CD14-positive monocyte (primary cell): ENCODE measurements at regions not wholly inside any gene's neighbourhood (a gene's known extent, or its start where the extent isn't known, plus 50 kb on each side); places are given as distances from the start of the nearest gene placed in this dataset.
A peak's percentile ranks its signal among the peaks of the same experiment; 100 is the strongest.

Source experiments
- DNase-seq, 3 donors: peaks; one replicate each; pipeline ENCODE4 v3.0.0-alpha.2; 2011 to 2022
- H2AFZ ChIP-seq: 2 replicates; pipeline ENCODE4 v1.6.0; 2012; ENCODE audit warnings: mild to moderate bottlenecking, low read depth, low read length, inconsistent platforms; ENCODE audit not compliant: insufficient read depth, poor library complexity, severe bottlenecking
- H3K27ac ChIP-seq, 2 donors: 1 replicate in 1 of 2; 2 replicates in 1 of 2; pipeline ENCODE4 v1.5.1; 2012 to 2013; ENCODE audit warnings: low read length in 2 of 2, control low read depth in 1 of 2, inconsistent platforms in 1 of 2, low read depth in 1 of 2, mild to moderate bottlenecking in 1 of 2
- H3K27me3 ChIP-seq, 2 donors: one replicate each; pipeline versions ENCODE4 v1.6.0 to v1.6.1; 2011 to 2013; ENCODE audit warnings: low read length in 2 of 2; ENCODE audit not compliant: control insufficient read depth in 2 of 2, insufficient read depth in 2 of 2
- H3K36me3 ChIP-seq, 2 donors: replicated peaks in 1 of 2; 1 replicate in 1 of 2; 2 replicates in 1 of 2; pipeline versions ENCODE4 v1.5.1 to v1.6.1; 2012 to 2013; ENCODE audit warnings: low read length in 2 of 2, control low read depth in 1 of 2, inconsistent platforms in 1 of 2, mild to moderate bottlenecking in 1 of 2; ENCODE audit not compliant: insufficient read depth in 2 of 2, control insufficient read depth in 1 of 2
- H3K4me1 ChIP-seq, 2 donors: 1 replicate in 1 of 2; 2 replicates in 1 of 2; pipeline versions ENCODE4 v1.5.1 to v1.6.1; 2012 to 2013; ENCODE audit warnings: low read length in 2 of 2, control low read depth in 1 of 2, inconsistent platforms in 1 of 2, mild to moderate bottlenecking in 1 of 2, moderate library complexity in 1 of 2; ENCODE audit not compliant: insufficient read depth in 2 of 2, control insufficient read depth in 1 of 2
- H3K4me2 ChIP-seq: replicated peaks from 2 replicates; pipeline ENCODE3; 2012; ENCODE audit warnings: low read length, moderate library complexity, mild to moderate bottlenecking; ENCODE audit not compliant: poor library complexity, severe bottlenecking; ENCODE audit errors: extremely low read depth
- H3K4me3 ChIP-seq, 3 experiments: fragments of 200-600 bp in 1 of 3; sonication (generic) in 1 of 3; replicated peaks in 1 of 3; 1 replicate in 2 of 3; 2 replicates in 1 of 3; pipeline ENCODE4 v1.5.1; 2011 to 2013; ENCODE audit warnings: low read length in 3 of 3, mild to moderate bottlenecking in 3 of 3, control low read depth in 2 of 3, low read depth in 2 of 3, inconsistent platforms in 1 of 3, moderate library complexity in 1 of 3
- H3K79me2 ChIP-seq: 2 replicates; pipeline ENCODE4 v1.6.0; 2012; ENCODE audit warnings: mild to moderate bottlenecking, control low read depth, inconsistent platforms, low read length, moderate library complexity; ENCODE audit not compliant: insufficient read depth
- H3K9ac ChIP-seq: 2 replicates; pipeline ENCODE4 v1.6.0; 2017; ENCODE audit warnings: low read length, mild to moderate bottlenecking; ENCODE audit not compliant: insufficient read depth, poor library complexity, severe bottlenecking
- H3K9me3 ChIP-seq, 2 donors: replicated peaks in 1 of 2; 1 replicate in 1 of 2; 2 replicates in 1 of 2; pipeline versions ENCODE4 v1.5.1 to v1.6.1; 2012 to 2013; ENCODE audit warnings: low read length in 2 of 2, control low read depth in 1 of 2; ENCODE audit not compliant: control insufficient read depth in 1 of 2, insufficient read depth in 1 of 2
- H4K20me1 ChIP-seq: 2 replicates; pipeline ENCODE4 v1.6.0; 2012; ENCODE audit warnings: mild to moderate bottlenecking, low read length, control low read depth, moderate library complexity; ENCODE audit not compliant: insufficient read depth
- H3K27ac Mint-ChIP-seq, 7 donors: one replicate each; pipeline ENCODE4 v1.8.0; 2020; ENCODE audit warnings: mild to moderate bottlenecking in 7 of 7, mixed read lengths in 7 of 7, moderate library complexity in 6 of 7, inconsistent platforms in 2 of 7
- H3K27me3 Mint-ChIP-seq, 3 donors: one replicate each; pipeline ENCODE4 v1.8.0; 2021 to 2022; ENCODE audit warnings: low read depth in 3 of 3, mild to moderate bottlenecking in 3 of 3, mixed read lengths in 3 of 3, moderate library complexity in 3 of 3, inconsistent platforms in 1 of 3
- H3K36me3 Mint-ChIP-seq, 2 donors: one replicate each; pipeline ENCODE4 v1.8.0; 2020; ENCODE audit warnings: mixed read lengths in 2 of 2, inconsistent platforms in 1 of 2, mild to moderate bottlenecking in 1 of 2
- H3K4me1 Mint-ChIP-seq: one replicate; pipeline ENCODE4 v1.8.0; 2020; ENCODE audit warnings: mild to moderate bottlenecking, mixed read lengths
- H3K4me3 Mint-ChIP-seq, 2 donors: one replicate each; pipeline ENCODE4 v1.8.0; 2020; ENCODE audit warnings: mild to moderate bottlenecking in 2 of 2, mixed read lengths in 2 of 2, moderate library complexity in 1 of 2
- H3K9me3 Mint-ChIP-seq, 7 donors: one replicate each; pipeline ENCODE4 v1.8.0; 2020 to 2022; ENCODE audit warnings: mixed read lengths in 7 of 7, mild to moderate bottlenecking in 6 of 7, moderate library complexity in 6 of 7, inconsistent platforms in 2 of 7
- CTCF ChIP-seq: fragments of 200-600 bp; IDR thresholded peaks from one replicate; pipeline ENCODE4 v1.8.0; 2022; ENCODE audit warnings: antibody characterized with exemption, mild to moderate bottlenecking
- WGBS: methylation state at CpG from one replicate; pipeline ENCODE4 v1.1.5; 2013; ENCODE audit warnings: missing lambda C conversion rate; ENCODE audit not compliant: insufficient coverage; 5-methylcytosine and 5-hydroxymethylcytosine counted together
- intact Hi-C, 2 donors: fragments of 100-400 bp; cut with micrococcal nuclease; formaldehyde crosslinking; loops; one replicate each; pipeline versions ENCODE4 v1.15.0 to v1.15.1; 2023

- no peak for DNase-seq
- H3K9me3 ChIP-seq = no peaks in the 10 kb centered on the region
- no peak overlapping the region for H3K4me2 ChIP-seq
- H3K27me3 Mint-ChIP-seq = peaks cover 0 to 1% (median 0%) of the 10 kb centered on the region in 3 donors
- H3K36me3 Mint-ChIP-seq = no peaks in the 10 kb centered on the region
- no peak overlapping the region for H2AFZ ChIP-seq
- no peaks in the 10 kb centered on the region for H3K27me3 ChIP-seq
- H3K79me2 ChIP-seq = no peaks in the 10 kb centered on the region
- no peak overlapping the region for H3K27ac ChIP-seq
- WGBS = 100% methylated on average over 1 of the region's 5 CpGs
- H3K4me3 Mint-ChIP-seq = no peak overlapping the region
- intact Hi-C loops = no loop called here
- H3K4me1 ChIP-seq = peaks cover 0 to 4% of the 10 kb centered on the region in 2 donors
- no peaks in the 10 kb centered on the region for H3K36me3 ChIP-seq
- H3K9me3 Mint-ChIP-seq = no peaks in the 10 kb centered on the region
- H3K9ac ChIP-seq = no peak overlapping the region
- H3K4me1 Mint-ChIP-seq = peaks cover 4% of the 10 kb centered on the region
- TF ChIP-seq CTCF = no peak
- no peak overlapping the region for H3K4me3 ChIP-seq
- no peak overlapping the region for H3K27ac Mint-ChIP-seq
- no peaks in the 10 kb centered on the region for H4K20me1 ChIP-seq
Observed at GRCh38 chr1:224489534-224490365, 55.2 kb upstream of the WDR26 start.

GRCh38 chr1:224490549-224491537, 56.2 kb upstream of the WDR26 start:
- peak overlapping the region in 1 of 7 donors; percentile 43 for H3K27ac Mint-ChIP-seq
- Histone ChIP-seq H4K20me1 (no peaks in the 10 kb centered on the region), H3K27me3 (no peaks in the 10 kb centered on the region), H3K27ac (no peak overlapping the region), H3K79me2 (no peaks in the 10 kb centered on the region), H3K4me1 (peaks cover 6 to 9% of the 10 kb centered on the region in 2 donors), H2AFZ (no peak overlapping the region), H3K4me3 (no peak overlapping the region), H3K9me3 (no peaks in the 10 kb centered on the region), H3K9ac (no peak overlapping the region), H3K4me2 (no peak overlapping the region), H3K36me3 (no peaks in the 10 kb centered on the region)
- peaks cover 0 to 3% (median 0%) of the 10 kb centered on the region in 3 donors for H3K27me3 Mint-ChIP-seq
- DNase-seq = no peak
- intact Hi-C loops = no loop called here
- TF ChIP-seq CTCF = no peak
- H3K4me1 Mint-ChIP-seq = peaks cover 9% of the 10 kb centered on the region
- WGBS = 100% methylated on average over 3 of the region's 7 CpGs
- H3K9me3 Mint-ChIP-seq = no peaks in the 10 kb centered on the region
- H3K36me3 Mint-ChIP-seq = no peaks in the 10 kb centered on the region
- H3K4me3 Mint-ChIP-seq = no peak overlapping the region
